Testis (tissue), 2 donors: ENCODE measurements at regions not wholly inside any gene's neighbourhood (a gene's known extent, or its start where the extent isn't known, plus 50 kb on each side); places are given as distances from the start of the nearest gene placed in this dataset.
"Not testable (repeated sequence)": the region's sequence is repeated elsewhere in the genome, so short reads cannot be mapped to it uniquely, and the experiment has no call there.

Experiments
- DNase-seq: peaks from one replicate; pipeline ENCODE4 v3.0.0-alpha.2; 2019
- H3K27ac ChIP-seq, 2 donors: fragments of 200-600 bp; sonication (generic); one replicate each; pipeline ENCODE4 v1.5.1; 2019
- H3K27me3 ChIP-seq: fragments of 200-600 bp; sonication (generic); one replicate; pipeline ENCODE4 v1.5.1; 2019
- H3K36me3 ChIP-seq: fragments of 200-600 bp; sonication (generic); one replicate; pipeline ENCODE4 v1.5.1; 2017; ENCODE audit warnings: low read depth; ENCODE audit errors: missing control alignments
- H3K4me1 ChIP-seq: fragments of 200-600 bp; sonication (generic); one replicate; pipeline ENCODE4 v1.5.1; 2019
- H3K4me3 ChIP-seq, 2 donors: fragments of 200-600 bp; sonication (generic); one replicate each; pipeline ENCODE4 v1.5.1; 2017 to 2019
- H3K9me3 ChIP-seq: fragments of 200-600 bp; sonication (generic); one replicate; pipeline ENCODE4 v1.5.1; 2017
- POLR2A ChIP-seq: fragments of 450-650 bp; IDR thresholded peaks from one replicate; pipeline ENCODE4 v1.6.1; 2017; ENCODE audit warnings: antibody characterized with exemption, mild to moderate bottlenecking, moderate library complexity
- WGBS, 2 donors: methylation state at CpG; one replicate each; pipeline ENCODE4 v1.1.5; 2018; 5-methylcytosine and 5-hydroxymethylcytosine counted together
- intact Hi-C: fragments of 100-400 bp; cut with DNase I; formaldehyde crosslinking; loops from one replicate; pipeline ENCODE4 v1.15.1; 2023; ENCODE audit warnings: low total_unique reads
- TF ChIP-seq, protein P1 (sequence below), 3 experiments: fragments of 450-650 bp in 2 of 3; fragments of 200-600 bp in 1 of 3; sonication (generic) in 1 of 3; IDR thresholded peaks; one replicate each; pipeline ENCODE4 v1.5.1; 2016 to 2019; ENCODE audit warnings: antibody characterized with exemption in 3 of 3, mild to moderate bottlenecking in 2 of 3, moderate library complexity in 1 of 3

DNA sequence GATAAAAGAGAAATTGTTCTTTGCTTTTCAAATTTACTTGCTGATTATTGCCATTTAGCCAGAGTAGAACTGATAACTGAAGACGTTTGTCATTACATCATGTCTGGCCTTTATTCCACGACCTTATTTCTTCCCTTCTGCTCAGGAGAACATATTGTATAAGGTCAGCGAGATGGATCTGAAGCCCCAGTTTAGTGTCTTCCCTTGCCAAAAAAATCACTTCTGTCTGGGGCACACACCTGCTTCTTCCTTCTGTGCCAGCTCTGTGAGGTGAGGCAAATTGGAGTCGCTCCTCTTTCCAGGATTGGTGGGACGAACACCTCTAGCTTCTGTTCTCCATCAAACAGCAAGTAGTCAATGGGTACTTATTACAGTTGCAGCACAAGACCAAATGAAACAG is 250.3 kb upstream of the CRBN start:
- WGBS, 2 donors = 65 to 74% methylated on average over 5 of the region's 5 CpGs
- H3K9me3 ChIP-seq = no peaks in the 10 kb centered on the region
- no peak overlapping the region for H3K4me3 ChIP-seq
- no peaks in the 10 kb centered on the region for H3K4me1 ChIP-seq
- H3K27ac ChIP-seq = no peak overlapping the region
- intact Hi-C loops = no loop called here
- H3K36me3 ChIP-seq = no peaks in the 10 kb centered on the region
- TF ChIP-seq, protein P1, sequence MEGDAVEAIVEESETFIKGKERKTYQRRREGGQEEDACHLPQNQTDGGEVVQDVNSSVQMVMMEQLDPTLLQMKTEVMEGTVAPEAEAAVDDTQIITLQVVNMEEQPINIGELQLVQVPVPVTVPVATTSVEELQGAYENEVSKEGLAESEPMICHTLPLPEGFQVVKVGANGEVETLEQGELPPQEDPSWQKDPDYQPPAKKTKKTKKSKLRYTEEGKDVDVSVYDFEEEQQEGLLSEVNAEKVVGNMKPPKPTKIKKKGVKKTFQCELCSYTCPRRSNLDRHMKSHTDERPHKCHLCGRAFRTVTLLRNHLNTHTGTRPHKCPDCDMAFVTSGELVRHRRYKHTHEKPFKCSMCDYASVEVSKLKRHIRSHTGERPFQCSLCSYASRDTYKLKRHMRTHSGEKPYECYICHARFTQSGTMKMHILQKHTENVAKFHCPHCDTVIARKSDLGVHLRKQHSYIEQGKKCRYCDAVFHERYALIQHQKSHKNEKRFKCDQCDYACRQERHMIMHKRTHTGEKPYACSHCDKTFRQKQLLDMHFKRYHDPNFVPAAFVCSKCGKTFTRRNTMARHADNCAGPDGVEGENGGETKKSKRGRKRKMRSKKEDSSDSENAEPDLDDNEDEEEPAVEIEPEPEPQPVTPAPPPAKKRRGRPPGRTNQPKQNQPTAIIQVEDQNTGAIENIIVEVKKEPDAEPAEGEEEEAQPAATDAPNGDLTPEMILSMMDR (IDR thresholded peaks at IDR 0.05) = no peak
- no peak for TF ChIP-seq POLR2A
- no peaks in the 10 kb centered on the region for H3K27me3 ChIP-seq
- DNase-seq = no peak

DNA sequence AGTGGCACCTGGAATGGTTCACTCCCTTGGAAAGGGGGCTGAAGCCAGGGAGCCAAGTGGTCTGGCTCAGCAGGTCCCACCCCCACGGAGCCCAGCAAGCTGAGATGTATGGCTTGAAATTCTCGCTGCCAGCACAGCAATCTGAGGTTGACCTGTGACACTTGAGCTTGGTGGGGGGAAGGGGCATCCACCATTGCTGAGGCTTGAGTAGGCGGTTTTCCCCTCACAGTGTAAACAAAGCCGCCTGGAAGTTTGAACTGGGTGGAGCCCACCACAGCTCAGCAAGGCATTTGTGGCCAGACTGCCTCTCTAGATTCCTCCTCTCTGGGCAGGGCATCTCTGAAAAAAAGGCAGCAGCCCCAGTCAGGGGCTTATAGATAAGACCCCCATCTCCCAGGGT is 228.2 kb upstream of the CRBN start:
- intact Hi-C loops, H3K36me3 ChIP-seq, DNase-seq, H3K4me1 ChIP-seq, H3K27ac ChIP-seq, H3K4me3 ChIP-seq, H3K27me3 ChIP-seq, H3K9me3 ChIP-seq: not testable (repeated sequence)
- WGBS, 2 donors = 53% methylated on average over 4 of the region's 4 CpGs; no CpG with 5 or more reads in 1 of the 2 donors

DNA sequence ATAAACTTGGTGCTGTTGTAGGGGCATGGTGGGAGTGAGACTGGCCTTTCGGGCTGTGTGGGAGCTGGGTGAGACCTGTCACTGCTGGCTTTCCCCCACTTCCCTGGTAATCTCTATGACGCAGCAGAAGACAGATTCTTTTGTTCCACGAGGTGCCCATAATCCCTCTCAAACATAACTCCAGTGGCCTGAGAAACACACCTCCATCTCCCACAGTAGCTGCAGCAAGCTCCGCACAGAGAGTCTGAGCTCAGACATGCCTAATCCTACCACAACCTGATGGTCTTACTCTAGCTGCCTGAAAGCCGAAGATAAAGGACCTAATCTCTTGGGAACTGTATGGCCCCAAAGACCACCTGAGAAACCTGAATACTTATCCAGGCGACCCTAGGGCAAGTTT is 225.6 kb upstream of the CRBN start:
- Histone ChIP-seq H3K4me3 (no peak overlapping the region), H3K27ac (no peak overlapping the region), H3K4me1 (no peaks in the 10 kb centered on the region), H3K27me3 (no peaks in the 10 kb centered on the region), H3K36me3 (no peaks in the 10 kb centered on the region), H3K9me3 (no peaks in the 10 kb centered on the region)
- DNase-seq = no peak
- WGBS, 2 donors = 73 to 75% methylated on average over 5 to 6 of the region's 6 CpGs
- TF ChIP-seq POLR2A = no peak
- TF ChIP-seq, protein P1 (IDR thresholded peaks at IDR 0.05) = no peak
- intact Hi-C loops = no loop called here

DNA sequence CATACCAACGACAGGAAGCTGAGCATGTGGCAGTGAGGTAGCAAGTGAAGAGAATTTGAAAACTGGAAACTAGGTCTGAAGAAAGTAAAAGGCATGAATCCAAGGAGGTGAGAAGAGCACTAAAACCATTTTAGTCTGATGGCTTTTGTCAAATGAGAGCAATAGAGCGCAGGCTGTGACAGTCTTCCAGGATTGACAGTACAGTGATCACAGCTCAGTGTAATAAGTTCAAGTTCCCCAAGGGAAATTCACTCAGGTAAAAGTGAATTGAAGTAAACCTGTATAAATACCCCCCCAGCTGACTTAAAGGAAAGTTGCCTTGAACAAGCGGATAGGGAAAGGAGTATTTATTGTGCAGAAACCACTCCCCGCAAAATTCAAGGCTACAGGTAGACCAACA is 224.2 kb upstream of the CRBN start:
- TF ChIP-seq POLR2A = no peak
- no peak for DNase-seq
- 83 to 95% methylated on average over 4 of the region's 4 CpGs for WGBS, 2 donors

DNA sequence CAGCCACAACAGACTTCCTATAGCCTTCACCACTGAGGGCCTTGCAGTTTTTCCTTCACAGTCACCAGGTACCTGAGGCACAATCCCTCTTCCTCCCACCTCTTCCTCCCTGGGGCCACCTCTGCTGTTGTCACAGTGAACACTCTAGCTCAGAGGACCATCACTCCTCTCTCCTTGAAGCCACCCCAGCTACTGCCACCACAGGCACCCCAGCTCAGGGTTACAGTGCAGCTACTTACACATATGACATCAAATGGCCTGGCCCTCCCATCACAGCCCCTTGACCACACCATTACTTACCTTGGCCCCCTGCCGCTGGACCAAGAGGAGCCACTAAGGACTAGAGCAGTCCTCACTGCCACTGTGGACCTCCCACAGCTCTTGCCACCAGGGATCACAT is 213.5 kb upstream of the CRBN start:
- no peak overlapping the region for H3K4me3 ChIP-seq
- 83 to 90% methylated on average over 1 of the region's 1 CpG for WGBS, 2 donors
- H3K4me1 ChIP-seq = no peaks in the 10 kb centered on the region
- H3K27ac ChIP-seq = no peak overlapping the region
- no peaks in the 10 kb centered on the region for H3K9me3 ChIP-seq
- TF ChIP-seq POLR2A = no peak
- TF ChIP-seq, protein P1 (IDR thresholded peaks at IDR 0.05) = no peak
- H3K36me3 ChIP-seq = no peaks in the 10 kb centered on the region
- no peak for DNase-seq
- H3K27me3 ChIP-seq = no peaks in the 10 kb centered on the region
- intact Hi-C loops = no loop called here

More for the DNA sequence above, 224.2 kb upstream of the CRBN start:
- H3K36me3 ChIP-seq = no peaks in the 10 kb centered on the region
- H3K27ac ChIP-seq = no peak overlapping the region
- intact Hi-C loops = no loop called here
- H3K9me3 ChIP-seq = no peaks in the 10 kb centered on the region
- no peak overlapping the region for H3K4me3 ChIP-seq
- no peaks in the 10 kb centered on the region for H3K4me1 ChIP-seq
- H3K27me3 ChIP-seq = no peaks in the 10 kb centered on the region

DNA sequence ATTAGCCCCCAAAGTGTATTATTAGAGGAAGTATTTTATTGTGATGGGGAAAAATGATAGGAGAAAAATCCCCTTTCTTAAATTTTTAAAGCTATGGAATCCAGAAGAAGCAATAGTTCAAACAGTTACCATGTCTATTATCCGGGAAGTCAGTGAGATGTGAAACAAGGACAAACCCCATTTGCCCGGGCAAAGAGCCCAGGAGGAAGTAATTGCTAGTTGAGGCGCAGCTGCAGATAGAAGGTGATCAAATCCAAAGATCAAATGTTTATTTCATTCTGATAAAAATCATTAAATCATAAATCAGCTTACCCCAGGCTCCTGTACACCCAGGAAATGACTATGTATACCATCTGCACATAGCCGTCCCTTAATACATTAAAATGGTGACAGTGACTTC is 204.0 kb upstream of the CRBN start:
- WGBS, 2 donors = 64 to 72% methylated on average over 4 of the region's 4 CpGs
- TF ChIP-seq, protein P1 (IDR thresholded peaks at IDR 0.05) = no peak
- no peak for TF ChIP-seq POLR2A
- no peak overlapping the region for H3K27ac ChIP-seq

More for the DNA sequence above, 204.0 kb upstream of the CRBN start:
- H3K36me3 ChIP-seq = no peaks in the 10 kb centered on the region
- H3K27me3 ChIP-seq = no peaks in the 10 kb centered on the region
- no peak overlapping the region for H3K4me3 ChIP-seq
- H3K9me3 ChIP-seq = no peaks in the 10 kb centered on the region
- no peak for DNase-seq
- intact Hi-C loops = no loop called here
- H3K4me1 ChIP-seq = no peaks in the 10 kb centered on the region
